ENCODE measurements at regions not wholly inside any gene's neighbourhood (a gene's known extent, or its start where the extent isn't known, plus 50 kb on each side); places are given as distances from the start of the nearest gene placed in this dataset.

DNA sequence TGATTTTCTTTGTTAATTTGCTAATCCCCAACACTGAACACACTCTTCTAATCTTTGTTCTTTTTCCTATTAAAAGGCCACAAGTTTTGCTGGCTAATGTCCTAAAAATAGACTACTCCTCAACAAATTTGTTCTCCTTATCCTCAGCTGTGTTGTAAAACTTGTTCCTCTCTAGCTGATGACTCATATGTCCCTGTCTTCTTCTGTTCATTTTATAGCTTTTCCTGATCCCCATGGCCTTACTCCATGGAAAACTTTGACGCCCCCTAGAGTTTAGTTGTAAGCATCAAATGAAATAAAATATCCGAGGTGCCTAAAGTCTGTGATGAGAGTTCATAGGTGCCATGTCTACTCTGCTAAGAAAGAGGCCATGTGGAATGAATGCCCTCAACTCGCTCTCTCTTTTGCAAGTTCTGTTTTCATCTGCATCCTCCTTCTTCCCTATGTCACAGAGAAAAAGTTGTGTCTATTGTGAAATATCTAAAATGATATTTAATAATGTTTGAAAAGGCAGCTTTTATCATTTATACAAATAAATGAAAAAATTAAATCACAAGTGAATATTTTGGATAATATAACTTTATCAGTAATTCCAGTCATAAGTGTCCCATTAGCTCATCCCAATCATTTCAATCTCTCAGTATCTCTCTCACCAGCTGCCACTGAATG is 237.9 kb downstream of the IPO8 start:
- TF ChIP-seq, protein P1, sequence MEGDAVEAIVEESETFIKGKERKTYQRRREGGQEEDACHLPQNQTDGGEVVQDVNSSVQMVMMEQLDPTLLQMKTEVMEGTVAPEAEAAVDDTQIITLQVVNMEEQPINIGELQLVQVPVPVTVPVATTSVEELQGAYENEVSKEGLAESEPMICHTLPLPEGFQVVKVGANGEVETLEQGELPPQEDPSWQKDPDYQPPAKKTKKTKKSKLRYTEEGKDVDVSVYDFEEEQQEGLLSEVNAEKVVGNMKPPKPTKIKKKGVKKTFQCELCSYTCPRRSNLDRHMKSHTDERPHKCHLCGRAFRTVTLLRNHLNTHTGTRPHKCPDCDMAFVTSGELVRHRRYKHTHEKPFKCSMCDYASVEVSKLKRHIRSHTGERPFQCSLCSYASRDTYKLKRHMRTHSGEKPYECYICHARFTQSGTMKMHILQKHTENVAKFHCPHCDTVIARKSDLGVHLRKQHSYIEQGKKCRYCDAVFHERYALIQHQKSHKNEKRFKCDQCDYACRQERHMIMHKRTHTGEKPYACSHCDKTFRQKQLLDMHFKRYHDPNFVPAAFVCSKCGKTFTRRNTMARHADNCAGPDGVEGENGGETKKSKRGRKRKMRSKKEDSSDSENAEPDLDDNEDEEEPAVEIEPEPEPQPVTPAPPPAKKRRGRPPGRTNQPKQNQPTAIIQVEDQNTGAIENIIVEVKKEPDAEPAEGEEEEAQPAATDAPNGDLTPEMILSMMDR (IDR thresholded peaks at IDR 0.05; ENCODE audit: low read length, missing control alignments), result peak; percentile 68
- DNase-seq (ENCODE audit: low read depth), result peak; percentile 94

DNA sequence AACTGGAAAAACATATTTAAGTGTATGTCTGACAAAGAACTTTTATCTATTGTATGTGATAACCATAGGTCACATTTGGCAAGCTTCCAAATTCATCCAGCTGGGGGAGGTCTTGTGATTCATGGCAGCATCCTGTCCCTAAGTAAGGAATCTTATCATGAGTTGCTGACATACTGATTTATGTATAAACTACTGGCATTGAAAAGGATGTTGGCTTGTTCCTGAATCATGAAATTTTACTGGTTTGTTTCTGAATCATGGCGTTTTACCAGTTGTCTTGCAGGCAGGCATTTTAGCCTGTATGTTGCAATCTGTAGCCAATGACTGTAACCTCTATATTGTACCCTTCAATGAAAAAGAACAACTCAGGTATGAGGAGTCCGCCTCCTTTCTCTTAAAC is 244.8 kb downstream of the IPO8 start:
- no peak overlapping the region for H3K4me3 ChIP-seq (replicated peaks; ENCODE audit: low read depth, low read length)
- DNase-seq (ENCODE audit: low read depth), result peak; percentile 88
- TF ChIP-seq, protein P1 (IDR thresholded peaks at IDR 0.05; ENCODE audit: low read length, missing control alignments), result no peak

More for the DNA sequence above, 237.9 kb downstream of the IPO8 start:
- H3K4me3 ChIP-seq (replicated peaks; ENCODE audit: low read depth, low read length), result no peak overlapping the region

DNA sequence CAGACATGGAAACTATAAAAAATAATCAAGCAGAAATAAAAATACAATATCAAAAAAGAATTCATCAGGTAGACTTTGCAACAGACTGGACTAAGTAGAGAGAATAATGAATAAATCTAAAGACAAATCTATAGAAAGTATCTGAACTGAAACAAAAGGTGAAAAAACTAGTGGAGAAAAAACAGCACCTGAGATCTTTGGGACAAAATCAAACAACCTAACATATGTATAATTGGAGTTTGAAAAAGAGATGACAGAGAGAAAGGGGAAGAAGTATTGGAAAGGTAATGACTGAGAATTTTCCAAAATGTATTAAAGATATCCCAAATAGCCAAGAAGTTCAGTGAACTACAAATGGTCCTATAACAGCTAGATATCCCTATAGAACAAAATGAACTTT is 245.4 kb downstream of the IPO8 start:
- no peak overlapping the region for H3K4me3 ChIP-seq (replicated peaks; ENCODE audit: low read depth, low read length)
- DNase-seq (ENCODE audit: low read depth), result peak; percentile 13
- TF ChIP-seq, protein P1 (IDR thresholded peaks at IDR 0.05; ENCODE audit: low read length, missing control alignments), result no peak

DNA sequence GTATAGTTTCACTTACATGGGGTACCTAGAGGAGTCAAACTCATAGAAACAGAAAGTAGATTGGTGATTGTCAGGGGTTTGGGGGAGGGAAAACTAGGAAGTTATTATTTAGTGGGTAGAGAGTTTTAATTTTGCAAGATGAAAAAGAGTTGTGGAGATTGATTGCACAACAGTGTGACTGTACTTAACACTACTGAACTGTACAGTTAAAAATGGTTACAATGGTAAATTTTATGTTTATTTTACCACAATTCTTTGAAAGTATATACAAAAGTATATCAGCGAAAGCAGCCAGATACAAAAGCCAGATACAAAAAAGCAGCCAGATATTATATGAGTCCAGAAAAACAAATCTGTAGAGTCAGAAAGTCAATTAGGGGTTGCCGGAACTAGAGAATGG is 247.6 kb downstream of the IPO8 start:
- DNase-seq (ENCODE audit: low read depth), result no peak
- no peak overlapping the region for H3K4me3 ChIP-seq (replicated peaks; ENCODE audit: low read depth, low read length)
- TF ChIP-seq, protein P1 (IDR thresholded peaks at IDR 0.05; ENCODE audit: low read length, missing control alignments), result no peak

DNA sequence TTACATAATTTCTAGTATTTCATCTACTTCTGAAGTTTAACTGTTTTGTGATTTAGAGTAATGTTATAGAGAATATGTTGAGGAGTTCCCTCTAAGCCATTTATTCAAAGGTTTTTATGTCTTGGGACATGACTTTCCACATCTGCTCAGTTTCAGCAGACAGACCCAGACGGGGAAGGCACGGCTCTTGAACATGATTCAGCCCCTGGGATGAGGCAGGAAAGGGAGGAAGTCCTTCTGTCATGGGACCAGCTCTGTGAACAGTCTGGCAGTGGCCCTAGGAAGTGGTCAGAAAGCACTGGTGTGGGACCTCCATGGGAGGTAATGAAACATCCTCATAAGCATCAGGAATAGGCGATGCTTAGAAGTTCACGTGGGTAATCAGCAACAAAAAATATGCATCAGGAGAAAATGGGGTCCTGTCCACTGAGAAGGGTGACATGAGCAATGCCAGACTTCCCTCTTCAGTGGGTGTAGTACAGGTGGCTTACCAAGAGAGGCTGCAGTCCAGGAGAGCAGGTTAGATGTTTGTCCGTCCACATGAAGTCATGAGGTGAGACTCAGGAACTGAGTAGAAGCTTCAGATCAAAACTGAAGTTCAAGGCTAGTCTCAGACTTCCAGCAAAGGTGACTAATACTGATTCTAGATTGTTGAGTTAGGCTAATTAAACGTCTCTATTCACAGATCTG is 248.5 kb downstream of the IPO8 start:
- H3K4me3 ChIP-seq (replicated peaks; ENCODE audit: low read depth, low read length), result no peak overlapping the region
- TF ChIP-seq, protein P1 (IDR thresholded peaks at IDR 0.05; ENCODE audit: low read length, missing control alignments), result no peak
- DNase-seq (ENCODE audit: low read depth), result peak; percentile 53

DNA sequence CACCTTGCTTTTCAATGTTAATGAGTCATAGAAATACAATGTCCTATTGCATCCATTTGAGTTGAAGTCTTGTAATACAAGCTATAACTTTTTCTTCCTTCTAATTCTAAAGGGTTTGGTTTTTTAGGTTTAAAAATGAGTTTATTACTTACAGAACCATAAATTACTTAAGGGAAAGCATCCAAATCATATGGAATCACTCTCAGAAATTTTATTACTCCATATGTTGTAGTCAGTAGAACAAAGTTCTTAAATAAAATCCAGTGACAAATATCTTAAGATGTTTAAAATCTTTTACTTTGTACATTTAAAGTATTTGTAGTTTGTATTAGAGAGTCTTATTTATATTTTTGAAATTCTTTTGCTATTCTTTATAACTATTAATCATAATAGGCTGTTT is 253.2 kb downstream of the IPO8 start:
- no peak overlapping the region for H3K4me3 ChIP-seq (replicated peaks; ENCODE audit: low read depth, low read length)
- TF ChIP-seq, protein P1 (IDR thresholded peaks at IDR 0.05; ENCODE audit: low read length, missing control alignments), result no peak
- no peak for DNase-seq (ENCODE audit: low read depth)

All from fibroblast of pulmonary artery (primary cell).